HG02610 (cell line): ENCODE measurements at regions not wholly inside any gene's neighbourhood (a gene's known extent, or its start where the extent isn't known, plus 50 kb on each side); places are given as distances from the start of the nearest gene placed in this dataset.
"Not testable (repeated sequence)": the region's sequence is repeated elsewhere in the genome, so short reads cannot be mapped to it uniquely, and the experiment has no call there.

Experiments
- ATAC-seq: cut with Tn5 transposase; IDR thresholded peaks from one replicate; pipeline ENCODE4 v1.9.1; 2021; ENCODE audit warnings: mild to moderate bottlenecking, moderate library complexity; ENCODE audit not compliant: unreplicated experiment

GRCh38 chr7:81439591-81439990, 330.3 kb downstream of the HGF start:
- no peak for ATAC-seq

GRCh38 chr7:81437160-81437559, 332.7 kb downstream of the HGF start:
- not testable (repeated sequence) for ATAC-seq

DNA sequence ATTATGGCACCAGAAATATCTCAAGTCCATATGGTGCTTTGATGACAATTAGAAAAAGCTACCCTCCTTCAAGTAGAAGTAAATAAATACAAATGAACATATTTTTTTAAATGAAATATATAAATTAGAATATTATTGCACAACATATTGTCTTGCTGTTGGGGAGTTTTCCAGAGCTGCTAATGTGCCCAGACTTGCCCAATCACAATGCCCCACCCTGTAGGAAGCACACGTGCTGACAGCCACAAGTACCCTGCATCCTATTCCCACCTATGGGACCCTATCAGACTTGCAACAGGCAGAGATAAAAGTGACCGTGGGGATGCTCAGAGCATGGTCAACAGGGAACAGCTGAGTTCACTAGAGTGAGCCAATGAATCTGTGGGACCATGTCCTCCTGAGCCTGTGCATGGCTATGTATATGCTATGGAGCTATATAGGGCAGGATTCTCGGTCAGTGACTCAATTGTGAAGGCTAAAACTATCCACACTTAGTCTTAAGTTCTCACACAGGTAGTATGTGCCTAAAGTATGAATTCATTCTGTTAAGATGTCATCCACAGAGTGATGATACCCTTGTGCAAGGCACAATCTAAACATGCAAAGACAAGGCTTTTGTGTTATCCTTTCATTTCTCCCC, 336.0 kb downstream of the HGF start:
- ATAC-seq, result no peak

DNA sequence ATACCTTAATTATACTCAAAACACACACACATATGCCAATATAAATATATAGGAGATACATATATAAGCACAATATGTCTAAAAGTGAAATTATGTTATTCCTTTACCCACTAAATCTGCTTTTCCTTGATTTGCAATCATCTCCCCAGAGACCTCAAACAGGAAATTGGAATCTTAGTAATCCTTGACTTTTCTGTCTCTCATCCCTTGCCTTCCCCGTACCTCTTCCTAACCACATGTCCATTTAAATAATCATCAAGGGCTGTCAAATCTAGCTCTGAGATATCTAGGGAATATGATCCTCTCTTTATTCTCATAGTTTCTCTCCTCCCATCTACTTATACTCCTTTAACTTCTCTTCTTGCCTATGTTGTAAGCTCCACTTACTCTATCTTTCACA, 336.6 kb downstream of the HGF start:
- ATAC-seq, result no peak

DNA sequence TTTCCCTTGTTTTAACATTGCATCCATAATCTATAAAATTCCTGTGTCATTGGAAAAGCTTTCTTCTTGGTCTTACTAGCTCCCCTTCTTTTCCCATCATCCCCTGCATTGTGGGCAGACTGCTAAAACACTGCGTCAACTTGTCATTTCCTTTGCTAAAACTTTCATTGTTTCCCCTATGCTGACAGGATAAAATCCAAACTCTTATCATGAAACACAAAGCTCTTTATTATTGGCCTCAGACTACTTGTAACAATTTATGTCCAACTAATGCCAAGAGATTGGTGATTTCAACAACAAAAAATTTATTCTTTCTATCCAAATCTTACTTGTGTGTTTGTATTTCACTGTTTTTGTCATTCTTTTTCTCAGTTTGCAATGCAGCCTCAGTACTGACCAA, 339.1 kb downstream of the HGF start:
- no peak for ATAC-seq

DNA sequence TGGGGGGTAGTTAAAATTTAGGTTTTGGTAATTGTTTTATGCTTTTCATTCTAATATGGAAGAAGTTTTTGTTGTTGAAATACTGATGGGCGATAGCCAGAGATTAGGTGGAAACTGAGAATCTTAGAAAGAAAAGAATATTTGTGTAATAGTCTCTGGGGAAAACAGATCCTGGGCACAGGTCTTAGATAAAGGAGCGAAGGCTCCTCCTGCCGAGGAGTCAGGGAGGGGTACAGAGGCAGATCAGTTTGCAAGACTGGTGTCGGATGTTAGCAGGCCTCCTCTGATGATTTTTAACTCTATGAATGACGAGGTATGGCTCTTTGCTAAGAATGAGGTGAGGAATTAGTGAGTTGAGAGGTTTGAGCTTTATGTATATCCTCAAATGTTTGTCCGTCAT, 339.7 kb downstream of the HGF start:
- ATAC-seq, result no peak

DNA sequence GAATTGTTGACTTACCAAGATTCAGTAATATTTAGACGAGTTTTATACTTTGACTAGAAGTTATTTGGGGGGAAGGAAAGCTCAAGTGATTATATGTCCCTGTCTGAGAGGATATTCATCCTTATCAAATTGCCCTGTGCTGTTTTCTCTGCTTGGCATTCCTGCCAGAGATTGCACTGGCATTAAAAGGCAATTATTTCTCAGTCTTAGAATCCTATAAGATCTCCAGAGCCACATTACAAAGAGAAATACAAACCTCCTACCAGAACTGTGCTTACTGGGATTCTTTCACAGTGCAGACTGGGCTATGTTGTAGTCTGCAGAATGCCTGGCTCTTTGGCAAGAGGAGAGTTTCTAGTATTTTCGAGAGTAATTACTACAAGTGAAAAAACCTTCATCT, 342.4 kb downstream of the HGF start:
- ATAC-seq, result no peak

- no peak for ATAC-seq
Measured at GRCh38 chr7:81420526-81421226, 349.2 kb downstream of the HGF start.

DNA sequence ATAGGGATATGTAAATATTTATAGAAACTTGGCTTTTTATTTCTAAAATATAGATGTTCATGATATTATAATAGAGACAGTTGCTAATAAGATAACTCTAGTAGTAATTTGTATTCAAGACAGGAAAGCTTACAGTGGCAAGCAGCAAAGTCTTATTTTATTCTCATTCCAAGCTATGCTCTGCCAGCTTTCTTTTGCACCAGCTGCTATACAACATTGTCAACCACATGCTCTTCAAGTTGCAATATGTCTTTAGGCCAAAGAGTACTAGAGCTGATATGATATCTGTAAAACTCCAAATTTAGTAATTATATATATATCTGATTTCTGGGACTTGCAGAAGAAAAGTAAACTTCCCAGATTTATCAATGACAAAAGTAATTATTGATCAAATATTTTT, 350.1 kb downstream of the HGF start:
- no peak for ATAC-seq

GRCh38 chr7:81416659-81417058, 353.2 kb downstream of the HGF start:
- ATAC-seq, result no peak

DNA sequence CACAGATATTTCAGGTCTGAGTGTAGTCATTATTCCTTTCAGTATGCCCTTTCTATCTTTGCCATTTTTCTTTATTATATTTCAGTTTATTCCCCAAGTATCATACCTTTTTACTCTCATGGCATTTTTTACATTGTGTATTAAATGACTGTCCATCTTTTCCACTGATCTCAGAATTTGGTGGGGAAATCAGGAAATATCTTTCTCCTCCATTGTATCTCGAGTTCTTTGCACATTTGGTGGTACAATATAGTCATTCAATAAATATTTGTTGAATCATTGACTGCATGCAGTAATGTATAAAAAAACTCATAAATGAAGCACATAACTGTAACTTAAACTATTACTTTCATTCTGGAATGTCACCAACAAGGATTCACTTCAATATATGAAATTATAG, 354.7 kb downstream of the HGF start:
- ATAC-seq, result no peak

- no peak for ATAC-seq
Measured at GRCh38 chr7:81414411-81414810, 355.4 kb downstream of the HGF start.

DNA sequence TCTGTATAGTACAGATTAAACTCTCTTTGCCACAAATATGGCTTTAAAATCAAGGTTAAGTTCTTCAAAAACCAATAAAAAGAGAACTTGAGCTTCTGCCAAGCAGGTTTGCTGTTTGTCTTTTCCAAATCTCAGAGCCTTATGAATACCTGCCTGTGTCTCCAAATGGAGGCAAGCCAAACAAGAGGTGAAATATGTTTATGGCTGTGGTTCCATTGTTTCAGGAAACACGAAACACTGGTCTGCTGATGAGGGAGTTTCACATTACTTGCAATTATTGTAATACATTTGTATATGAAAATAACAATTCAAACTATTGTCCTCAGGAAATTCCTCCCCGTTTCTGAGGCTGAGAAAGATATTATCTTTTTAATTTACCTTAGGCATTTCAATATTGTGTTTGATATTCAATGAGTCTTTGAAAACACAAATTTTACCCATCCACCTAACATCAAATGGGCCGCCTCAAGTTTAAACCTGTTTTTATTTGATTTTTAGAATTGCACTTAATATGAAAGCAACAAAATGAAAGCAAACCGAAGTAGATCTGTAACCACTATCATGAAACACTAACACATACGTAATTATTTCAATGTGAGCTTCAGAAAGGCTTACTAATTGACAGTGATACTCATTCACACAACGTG, 359.3 kb downstream of the HGF start:
- no peak for ATAC-seq

- no peak for ATAC-seq
Measured at GRCh38 chr7:81408728-81409127, 361.1 kb downstream of the HGF start.

GRCh38 chr7:81407094-81407493, 362.8 kb downstream of the HGF start:
- ATAC-seq, result no peak

DNA sequence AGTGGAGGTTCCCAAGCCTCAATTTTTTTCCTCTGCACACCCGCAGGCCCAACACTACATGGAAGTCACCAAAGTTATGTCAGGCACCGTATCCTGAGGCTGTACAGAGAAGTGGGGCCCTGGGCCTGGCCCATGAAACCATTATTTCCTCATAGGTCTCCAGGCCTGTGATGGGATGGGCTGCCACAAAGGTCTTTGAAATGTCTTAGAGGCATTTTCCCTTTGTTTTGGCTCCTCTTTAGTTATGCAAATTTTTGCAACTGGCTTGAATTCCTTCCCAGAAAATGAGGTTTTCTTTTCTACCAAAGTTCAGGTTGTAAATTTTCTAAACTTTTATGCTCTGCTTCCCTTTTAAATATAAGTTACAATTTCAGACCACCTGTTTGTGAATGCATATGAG, 365.2 kb downstream of the HGF start:
- ATAC-seq, result no peak

GRCh38 chr7:81402227-81402626, 367.6 kb downstream of the HGF start:
- no peak for ATAC-seq

DNA sequence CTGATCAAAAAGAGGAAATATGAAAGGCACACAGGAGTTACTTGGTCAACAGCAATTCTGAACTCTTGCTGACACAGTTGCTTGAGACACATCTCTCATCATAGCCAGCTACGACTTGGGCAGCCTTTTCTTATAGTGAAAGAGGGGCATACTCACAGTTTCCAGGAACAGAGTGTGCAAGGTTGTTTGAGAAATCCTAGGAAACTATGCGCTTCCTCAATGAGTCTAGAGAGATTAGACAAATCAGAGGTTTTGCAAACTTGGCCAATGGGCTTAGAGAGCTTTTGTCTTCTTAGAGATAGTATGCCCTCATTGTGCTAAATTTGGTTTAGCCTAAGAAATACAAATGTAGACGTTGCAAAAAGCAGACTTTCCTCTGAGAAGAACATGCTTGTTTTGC, 370.4 kb downstream of the HGF start:
- no peak for ATAC-seq

DNA sequence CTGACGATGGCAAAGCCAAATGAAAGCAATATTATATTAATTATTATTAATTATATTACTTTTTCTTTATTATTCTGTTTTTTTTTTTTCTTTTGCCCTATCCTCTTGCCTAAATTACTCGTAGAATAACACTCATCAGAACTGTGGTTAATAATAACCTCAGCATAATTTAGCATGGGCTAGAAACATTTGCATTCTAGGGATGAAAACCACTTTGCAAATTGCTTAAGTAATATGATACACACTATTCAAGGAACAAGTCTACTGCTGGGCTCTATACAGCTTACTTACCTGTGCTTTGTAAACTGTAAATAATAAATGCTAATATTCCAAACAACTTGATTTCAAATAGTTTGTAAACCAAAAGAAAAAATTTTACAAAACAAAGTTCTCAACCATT, 375.8 kb downstream of the HGF start:
- ATAC-seq, result no peak

DNA sequence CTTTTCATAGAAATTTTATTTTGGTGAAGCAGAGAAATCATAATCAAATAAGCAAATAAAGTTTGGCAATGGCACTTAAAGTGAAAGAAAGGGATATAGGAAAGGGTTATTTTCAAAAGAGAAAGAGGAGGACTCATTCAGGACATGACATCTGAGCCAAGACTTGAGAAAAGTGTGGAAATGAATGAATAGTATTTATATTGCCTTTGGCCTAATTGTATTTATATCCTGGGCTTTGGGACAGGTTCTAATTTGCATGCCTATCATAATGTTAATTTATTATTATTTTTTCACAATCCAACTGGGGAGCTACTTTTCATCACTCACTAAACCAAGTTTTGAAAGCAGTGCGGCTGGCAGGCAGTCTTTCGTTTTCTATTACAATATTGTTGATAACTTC, 376.8 kb downstream of the HGF start:
- ATAC-seq, result no peak

GRCh38 chr7:81385370-81385769, 384.5 kb downstream of the HGF start:
- no peak for ATAC-seq

DNA sequence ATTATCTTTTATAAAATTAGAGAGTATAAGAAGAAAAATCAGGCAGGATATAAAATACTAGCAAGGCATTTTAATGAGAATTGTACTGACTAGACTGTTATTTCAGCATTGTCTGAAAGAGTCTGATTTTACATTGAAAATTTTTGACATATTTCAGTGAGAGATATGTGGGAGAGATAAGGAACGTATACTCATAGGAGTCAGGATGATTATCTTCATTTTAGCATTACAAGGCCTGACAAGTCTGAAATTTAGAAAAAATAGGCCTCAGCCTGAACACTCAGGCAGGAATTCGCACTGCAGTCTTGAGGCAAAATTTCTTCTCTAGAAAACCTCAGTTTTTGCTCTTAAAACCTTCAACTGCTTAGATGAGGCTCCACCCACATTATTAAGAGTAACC, 386.0 kb downstream of the HGF start:
- ATAC-seq, result no peak
